Umbilical cord (tissue), 1 donor: ENCODE measurements at regions not wholly inside any gene's neighbourhood (a gene's known extent, or its start where the extent isn't known, plus 50 kb on each side); places are given as distances from the start of the nearest gene placed in this dataset.
A peak's percentile ranks its signal among the peaks of the same experiment; 100 is the strongest.
"Not testable (repeated sequence)": the region's sequence is repeated elsewhere in the genome, so short reads cannot be mapped to it uniquely, and the experiment has no call there.

Source experiments
- DNase-seq: peaks from one replicate; pipeline ENCODE4 v3.0.0-alpha.2; 2015; ENCODE audit warnings: low spot score

DNA sequence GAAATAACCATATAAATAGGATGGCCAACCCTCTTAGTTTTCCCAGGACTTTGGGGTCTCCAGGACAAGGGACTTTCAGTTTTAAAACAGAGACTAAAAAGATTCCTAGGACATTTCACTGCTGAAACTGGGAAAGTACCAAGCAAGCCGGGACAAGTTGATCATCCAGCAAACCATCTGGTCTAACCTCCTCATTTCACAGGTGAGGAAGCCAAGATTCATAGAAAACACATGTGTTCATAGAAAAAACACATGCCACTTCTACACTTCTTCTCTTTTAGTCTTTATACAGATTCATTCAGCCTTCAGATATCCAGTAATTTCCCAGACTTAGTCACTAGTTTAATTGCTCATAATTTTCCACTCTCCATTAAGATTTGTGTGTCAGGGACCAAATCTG, 165.6 kb upstream of the CCDC54 start:
- no peak for DNase-seq

DNA sequence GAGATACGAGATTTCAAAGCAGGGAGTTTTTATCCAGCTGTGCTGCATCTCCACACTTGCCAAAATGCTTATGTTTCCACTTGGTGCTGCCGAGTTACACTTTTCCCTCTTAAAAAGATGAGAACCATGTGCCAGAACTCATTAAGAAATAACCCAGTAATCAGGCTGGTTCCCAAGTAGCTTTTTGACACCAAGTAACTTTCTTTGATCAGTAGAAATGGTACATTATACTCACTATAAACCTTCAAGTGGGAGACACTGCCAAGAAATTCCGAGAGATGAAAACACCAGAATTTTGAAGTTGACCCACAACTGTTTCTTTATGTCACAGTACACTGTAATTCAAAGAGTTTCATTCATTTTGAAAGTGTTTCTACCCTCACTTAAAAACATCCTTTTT, 164.6 kb upstream of the CCDC54 start:
- no peak for DNase-seq

DNA sequence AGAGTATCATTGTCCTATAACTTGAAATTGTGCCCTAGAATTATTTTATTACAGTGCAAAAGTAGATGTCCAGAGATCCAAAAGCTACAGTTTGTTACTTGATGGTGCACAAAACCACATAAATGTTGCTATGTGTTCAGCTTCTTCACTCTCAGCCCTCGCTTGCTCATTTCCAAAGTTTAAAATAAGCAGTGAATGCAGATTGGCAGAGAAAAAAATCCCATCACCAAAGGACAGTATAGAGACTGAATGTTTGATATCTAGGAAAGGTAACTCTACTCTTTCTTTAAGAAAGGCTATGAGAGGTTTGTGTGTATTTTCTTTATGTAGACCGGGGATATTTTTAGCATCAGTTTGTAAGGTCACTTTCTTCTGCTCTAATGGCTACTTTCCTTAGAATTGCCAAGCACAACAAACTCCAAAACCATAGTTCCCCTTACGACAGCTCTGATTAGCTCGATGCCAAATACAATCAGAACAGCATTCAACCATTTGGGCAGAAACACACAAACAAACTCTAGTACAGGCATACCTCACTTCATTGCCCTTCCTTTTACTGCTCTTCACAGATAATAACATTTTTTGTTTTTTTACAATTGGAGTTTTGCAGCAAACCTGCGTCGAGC, 164.1 kb upstream of the CCDC54 start:
- no peak for DNase-seq

DNA sequence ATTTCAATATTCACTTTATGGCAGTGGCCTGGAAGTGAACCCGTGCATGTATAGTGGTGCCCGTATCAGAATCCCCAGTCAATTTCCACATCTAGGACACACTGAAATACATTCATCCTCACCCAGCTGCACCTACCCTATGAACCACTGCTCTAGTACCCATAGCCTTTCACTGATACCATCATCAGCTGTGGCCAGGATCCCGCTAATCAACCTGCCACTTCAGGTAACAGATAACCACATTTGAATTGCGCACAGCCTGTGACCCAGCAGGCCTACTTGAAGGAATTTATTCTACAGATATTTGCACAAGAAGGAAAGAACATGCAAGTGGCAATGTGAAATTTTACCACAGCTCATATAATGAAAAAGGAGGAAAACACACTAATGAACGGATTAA, 161.0 kb upstream of the CCDC54 start:
- DNase-seq: no peak

DNA sequence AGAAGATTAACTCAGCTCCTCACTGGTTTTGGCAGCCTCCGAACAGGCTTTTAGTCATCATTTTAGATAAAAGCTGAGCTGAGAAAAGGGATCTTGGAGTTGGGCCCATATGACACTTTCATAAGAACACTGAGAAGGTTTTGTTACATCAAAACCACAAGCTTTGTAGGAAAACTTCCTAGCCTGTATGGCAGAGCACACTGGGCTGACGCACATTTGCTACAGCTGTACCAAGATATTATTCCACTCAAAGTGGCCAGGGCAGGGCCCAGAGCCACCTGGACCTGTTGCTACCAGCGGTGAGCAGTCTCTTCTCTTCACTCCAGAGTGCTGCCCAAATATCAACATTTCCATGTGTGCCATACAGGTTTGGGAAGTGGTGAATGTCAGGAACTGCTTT, 160.5 kb upstream of the CCDC54 start:
- peak; percentile 65 for DNase-seq

DNA sequence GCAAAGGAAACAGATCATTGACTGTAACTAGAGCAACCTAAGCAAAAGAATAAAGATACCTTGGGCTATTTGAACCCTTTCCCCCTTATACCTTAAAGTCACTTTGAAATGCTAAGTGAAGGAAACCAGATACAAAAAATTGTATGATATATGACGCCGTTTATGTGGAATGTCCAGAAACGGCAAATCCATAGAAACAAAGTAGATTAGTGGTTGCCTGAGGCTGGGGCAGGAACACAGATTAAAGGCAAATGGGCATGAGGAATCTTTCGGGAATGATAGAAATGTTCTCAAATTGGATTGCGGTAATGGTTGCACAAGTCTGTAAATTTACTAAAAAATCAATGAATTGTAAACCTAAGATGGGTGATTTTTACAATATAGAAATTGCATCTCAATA, 160.1 kb upstream of the CCDC54 start:
- DNase-seq: peak; percentile 86

DNA sequence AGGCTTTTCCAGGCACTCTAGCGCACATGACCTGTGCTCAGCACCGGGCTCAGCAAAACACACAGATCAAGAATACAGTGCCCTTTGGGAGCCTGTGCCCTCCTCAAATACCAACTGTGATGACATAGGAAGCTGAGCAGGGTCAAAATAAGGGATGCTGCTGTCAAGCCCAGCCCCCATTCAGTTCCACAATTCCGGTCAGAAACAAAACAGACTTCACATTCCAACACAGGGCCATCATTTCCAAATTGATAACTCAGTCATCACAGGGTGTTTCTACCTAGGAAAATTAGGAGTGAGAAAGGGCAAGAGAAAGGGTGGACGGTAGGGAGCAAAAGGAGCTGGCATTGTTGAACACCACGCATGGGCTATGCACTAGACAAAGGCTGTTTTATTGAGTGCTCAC, 158.4 kb upstream of the CCDC54 start:
- DNase-seq: no peak

DNA sequence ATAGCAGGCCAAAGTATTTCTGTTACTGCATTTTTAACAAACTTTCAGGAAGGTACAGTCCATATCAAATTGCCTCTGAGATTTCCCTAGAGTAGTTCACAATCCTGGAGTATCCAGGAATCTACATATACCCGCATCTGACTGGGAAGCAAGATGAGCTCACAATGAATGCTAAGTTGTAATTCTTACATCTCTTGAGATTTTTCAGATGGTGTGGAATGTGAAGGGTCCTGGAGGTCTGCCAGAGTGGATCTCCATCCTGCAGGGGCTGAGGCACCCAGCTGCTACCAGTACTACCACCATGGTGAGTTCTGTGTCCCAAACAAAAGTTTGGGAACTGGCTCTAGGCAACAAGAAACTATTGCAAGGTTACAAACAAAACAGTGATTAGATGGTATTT, 156.7 kb upstream of the CCDC54 start:
- no peak for DNase-seq

DNA sequence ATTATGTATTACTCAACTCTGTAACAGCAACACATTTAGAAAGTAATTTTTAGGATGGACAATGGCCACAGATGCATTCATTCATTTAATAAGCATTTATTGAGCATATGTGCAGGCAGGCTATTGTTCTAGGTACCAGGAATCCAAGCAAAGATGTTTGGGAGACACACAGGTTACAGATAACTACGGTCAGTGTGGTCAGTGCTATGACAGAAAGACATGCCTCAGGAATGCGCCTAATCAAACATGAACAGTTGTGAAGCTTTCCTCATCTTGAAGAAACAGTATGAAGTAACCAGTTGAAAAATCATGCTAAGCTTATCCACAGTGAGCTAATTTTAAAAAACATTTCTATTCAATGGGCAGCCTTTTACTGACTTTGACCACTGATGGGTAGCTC, 155.4 kb upstream of the CCDC54 start:
- no peak for DNase-seq

DNA sequence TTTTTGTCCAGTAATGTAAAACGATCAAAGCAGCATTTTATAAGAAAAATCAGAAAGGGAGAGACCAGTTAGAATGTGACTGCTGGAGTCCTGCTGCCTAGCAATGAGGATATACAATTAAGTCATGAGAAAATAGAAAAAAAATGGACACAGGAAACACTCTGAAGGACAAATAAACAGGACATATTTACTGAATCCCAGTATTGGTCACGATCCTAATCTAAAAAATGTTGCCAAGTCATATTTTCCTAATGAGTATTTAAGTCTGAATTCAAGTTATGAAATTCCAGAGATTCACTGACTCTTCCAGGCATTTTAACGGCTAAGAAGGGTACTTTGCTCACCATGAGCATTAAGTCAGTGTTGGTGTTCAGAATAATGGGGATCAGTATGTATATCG, 154.3 kb upstream of the CCDC54 start:
- DNase-seq: no peak

DNA sequence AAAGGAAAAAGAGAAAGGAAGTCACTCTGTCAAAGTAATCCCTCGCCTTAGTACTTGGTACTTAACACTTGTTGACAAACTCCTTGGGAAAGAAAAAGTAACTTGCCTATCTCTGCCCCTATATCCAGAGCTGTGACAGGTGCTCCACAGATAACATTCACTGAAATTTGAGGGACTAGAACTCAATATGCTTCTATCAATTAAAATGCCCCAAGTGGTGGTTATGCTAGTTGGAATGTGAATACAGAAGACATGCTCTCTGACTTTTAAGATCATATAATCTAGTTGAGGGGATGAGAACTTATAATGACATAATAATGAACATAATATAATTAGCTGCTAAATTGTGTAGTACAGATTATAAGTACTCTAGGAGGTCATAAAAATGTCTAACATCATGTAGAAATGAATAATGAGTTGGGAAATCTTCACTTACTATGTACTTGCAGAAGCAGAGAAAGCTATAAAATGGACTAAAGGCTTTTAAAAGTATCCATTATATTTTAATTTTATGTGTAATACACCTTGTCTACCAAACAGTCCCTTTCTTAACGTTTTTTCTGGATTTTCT, 153.1 kb upstream of the CCDC54 start:
- DNase-seq: no peak

DNA sequence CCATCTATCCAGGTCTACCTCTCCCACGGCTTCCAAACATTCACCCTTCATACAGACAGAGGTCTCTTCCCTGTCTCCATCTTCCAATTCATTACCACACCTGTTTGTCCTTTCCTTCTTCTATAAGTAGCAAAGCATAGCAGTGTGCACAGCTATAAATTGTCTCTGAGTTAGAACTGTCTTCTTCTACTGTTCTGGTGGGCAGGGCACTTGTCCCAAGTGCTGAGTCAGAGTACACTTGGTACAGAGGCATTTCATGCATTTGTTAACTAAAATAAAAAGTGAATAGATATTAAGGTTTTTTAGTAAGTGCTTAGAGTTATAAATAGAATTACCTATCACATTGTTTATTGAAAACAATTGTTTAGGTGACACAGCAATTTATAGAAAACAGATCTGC, 150.1 kb upstream of the CCDC54 start:
- DNase-seq: no peak

DNA sequence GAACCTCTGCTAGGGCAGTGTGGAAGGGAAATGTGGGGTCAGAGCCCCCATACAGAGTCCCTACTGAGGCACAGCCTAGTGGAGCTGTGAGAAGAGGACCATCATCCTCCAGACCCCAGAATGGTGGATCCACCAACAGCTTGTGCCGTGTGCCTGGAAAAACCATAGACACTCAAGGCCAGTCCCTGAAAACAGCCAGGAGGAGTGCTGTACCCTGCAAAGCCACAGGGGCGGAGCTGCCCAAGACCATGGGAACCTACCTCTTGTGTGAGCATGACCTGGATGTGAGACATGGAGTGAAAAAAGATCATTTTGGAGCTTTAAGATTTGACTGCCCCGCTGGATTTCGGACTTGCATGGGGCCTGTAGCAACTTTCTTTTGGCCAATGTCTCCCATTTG, 143.4 kb upstream of the CCDC54 start:
- DNase-seq: not testable (repeated sequence)

DNA sequence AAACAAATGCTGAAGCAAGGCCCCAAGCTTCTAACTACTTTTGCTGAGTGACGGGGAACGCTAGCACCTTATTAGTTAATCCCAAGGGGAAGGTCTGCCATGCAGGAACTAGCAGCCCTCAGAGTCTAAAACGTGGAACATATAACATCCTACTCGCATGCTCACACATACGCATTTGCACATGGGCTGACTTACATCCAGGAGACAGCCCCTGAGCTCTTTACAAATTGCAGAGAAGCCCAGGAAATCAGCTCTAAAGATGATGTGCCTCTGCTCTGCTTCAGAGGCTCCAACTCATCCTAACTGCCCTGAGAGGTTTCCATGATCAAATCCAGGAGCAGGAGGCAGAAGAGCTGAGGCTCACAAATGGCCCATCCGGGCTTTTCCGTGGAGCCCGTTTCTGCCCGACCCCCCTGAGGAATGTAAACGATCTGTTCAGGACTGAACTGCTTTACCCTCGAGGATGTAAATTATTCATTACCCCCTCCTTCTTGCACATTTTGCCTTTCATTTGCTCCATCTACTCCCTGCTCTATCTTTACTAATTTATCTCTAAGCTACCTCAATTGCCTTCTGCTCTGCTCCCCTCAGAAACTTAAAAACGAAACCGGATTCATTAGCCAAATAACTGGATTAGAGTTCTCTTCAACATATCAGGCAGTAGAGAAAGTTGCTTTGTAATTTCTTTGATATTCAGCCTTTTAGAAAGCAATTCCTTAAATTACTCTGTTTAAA, 141.9 kb upstream of the CCDC54 start:
- DNase-seq: no peak

DNA sequence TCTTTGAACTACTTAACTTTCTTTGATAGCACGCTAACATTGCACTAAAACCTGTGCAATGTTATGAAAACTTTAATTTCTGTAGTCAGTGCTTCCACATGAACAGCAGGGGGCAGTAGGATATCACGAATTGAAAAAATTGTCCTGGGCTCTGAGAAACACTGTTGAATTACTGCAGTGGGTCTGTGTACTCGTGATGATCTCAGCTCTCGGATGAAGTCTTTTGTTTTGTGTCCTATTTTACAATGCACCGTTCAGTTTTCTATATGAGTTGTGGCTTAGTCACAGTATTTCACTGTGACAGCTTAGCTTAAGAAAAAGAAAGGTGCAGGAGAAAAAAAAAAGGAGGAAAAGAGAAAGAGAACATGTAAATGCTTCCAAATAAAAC, 141.3 kb upstream of the CCDC54 start:
- DNase-seq: peak; percentile 94

DNA sequence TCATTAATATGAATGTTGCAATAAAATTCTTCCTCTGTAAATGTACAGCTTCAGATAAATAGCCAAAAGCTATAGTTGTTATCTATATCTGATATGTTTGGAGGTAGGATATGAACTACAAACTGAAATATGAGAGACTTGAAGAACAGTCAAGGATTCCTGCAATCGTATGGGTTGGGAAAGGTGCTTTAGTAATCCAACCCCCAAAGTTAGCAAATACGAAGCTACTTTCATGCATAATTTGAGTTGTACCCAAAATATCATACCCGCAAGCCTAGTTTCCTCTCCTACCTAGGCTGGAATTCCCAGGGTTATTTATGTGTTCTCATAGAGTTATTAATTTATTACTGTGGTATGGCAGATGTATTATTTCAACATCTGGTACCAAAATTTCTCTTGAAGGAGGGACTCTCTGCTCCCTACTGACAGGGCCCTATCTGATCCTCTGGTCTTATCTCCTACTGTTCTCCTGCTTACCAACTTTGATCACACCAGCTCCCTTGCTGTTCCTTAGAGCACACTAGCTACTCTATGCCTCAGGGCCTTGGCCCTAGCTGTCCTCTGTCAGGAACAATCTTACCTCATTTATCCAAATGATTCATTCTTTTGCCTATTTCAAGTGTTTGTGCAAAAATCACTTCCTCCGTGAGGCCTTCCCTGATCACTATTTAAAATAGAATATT, 140.4 kb upstream of the CCDC54 start:
- no peak for DNase-seq

DNA sequence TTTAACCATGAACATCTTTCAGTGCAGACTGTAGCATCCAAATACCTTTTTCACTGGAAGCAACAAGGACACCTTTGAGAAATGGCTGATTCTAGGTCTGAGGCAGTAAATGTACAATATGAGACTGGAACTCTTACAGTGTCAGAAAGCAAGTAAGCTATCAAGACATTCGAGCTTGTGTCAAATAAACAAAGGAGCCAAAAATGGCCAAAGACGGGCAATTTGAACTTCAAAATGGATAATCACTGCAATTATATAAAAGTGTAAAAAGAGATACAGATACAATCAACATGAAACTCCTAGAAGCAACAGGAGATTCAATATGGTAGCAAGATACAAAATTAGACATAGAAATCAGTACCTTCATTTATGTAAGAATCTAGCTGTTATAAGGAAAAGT, 138.5 kb upstream of the CCDC54 start:
- no peak for DNase-seq

DNA sequence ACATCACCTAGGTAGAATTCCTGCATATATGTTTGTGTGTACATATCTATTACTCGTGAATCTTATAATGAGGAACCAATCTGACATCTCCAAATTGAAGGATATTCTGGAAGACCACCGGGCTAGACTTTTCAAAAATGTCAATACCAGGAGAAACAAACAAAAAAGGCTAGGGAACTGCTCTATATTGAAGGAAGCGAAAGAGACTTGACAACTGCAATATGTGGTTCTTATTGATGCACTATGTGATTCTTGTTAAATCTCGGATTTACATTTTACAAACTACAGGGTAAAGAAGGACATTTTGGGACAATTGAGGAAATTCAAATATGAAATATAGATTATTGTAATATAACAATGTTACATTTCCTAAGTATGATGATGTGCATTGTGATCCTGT, 137.5 kb upstream of the CCDC54 start:
- DNase-seq: no peak

DNA sequence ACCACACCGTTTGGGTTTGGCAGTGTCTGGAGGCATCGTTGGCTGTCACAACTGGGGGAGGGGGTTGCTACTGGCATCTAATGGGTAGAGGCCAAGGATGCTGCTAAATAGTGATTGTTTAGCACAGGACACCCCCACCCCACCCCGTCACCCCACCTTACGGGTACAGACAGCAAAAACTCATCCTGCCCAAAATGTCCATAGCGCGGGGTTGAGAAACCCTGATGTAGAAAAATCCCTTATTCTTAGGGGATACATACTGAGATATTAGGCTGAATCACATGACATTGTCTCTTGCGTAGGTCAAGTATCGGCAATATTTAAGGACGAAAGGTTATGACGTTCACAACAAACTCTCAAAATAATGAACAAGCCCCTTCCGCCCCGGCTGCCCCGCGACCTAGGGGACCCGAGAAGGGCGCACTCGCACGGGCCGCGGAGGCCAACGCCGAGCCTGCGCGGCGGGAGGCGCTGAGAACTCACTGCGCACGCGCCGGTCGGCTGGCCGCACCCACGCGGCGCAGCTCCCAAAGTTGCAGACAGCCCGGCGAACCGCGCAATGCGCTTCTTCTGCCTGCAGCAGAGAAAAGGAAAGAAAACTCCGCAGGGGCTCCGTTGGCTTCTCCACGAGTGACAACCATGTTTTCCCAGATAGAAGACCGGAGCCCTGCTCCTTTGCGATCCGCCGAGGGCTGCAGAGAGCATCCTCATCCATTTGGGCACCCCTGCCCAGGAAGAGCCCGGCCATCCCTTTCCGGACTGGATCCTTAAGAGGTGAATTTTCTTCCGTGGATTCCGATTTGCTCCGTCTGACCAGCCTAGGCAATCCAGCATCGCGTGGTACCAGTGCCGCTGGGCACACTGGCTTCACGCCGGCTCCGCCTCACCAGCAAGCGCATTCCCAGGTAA, 136.8 kb upstream of the CCDC54 start:
- DNase-seq: peak; percentile 88

DNA sequence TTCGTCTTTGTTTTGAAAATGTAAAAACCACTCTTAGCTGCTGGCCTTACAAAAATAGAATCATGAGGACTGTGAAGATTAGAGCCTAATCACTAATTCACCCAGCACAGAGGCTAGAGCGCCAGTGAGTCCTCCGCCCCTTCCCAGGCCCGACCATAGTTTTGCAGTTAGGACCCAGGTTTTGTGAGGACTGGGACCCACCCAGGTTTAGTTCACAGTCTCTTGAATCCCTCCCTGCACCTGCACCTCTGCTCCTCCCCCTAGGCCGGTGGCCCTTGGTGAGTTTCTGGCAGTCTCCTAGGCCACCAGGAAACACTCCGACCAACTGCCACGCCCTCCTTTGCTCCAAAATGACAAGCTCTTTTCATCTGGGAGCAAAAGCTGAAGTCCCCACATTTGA, 136.0 kb upstream of the CCDC54 start:
- peak; percentile 46 for DNase-seq

DNA sequence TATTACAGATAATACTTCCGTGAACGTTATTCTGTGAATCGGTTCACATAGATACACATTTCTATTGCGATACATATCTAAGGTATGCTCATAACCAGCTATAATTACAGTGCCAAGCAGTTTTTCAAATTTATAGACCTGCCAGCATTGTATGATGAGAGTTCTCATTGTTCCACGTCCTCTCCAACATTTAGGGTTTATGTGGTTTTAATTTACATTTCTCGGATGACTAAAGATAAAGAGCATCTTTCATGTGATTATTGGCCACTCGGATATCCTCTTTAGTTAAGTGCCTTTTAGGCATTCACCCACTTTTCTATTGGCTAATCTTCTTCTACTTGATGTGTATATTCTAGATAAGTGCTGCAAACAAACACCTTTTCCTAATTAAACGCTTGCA, 134.7 kb upstream of the CCDC54 start:
- DNase-seq: no peak

DNA sequence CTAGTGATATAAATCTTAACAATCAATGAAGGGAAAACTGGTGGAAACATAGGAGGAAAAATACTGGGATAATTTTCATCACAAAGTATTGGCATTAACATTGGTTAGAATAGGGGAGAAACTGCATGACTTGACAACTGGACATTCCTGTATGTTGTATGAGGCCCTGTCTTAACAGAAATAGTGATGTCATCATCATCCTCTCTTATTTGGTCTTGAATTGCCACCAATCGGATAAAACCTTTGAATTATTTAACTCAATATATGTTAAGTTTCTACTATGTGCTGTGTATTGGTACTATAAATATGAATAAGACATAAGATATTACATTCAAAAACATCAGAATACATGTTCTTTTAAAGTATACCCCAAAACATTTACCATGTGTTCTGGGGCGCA, 130.1 kb upstream of the CCDC54 start:
- no peak for DNase-seq
